ENCODE measurements at regions not wholly inside any gene's neighbourhood (a gene's known extent, or its start where the extent isn't known, plus 50 kb on each side); places are given as distances from the start of the nearest gene placed in this dataset.

- DNase-seq (no peak), ATAC-seq (no peak)
- H3K27me3 Mint-ChIP-seq (ENCODE audit: low read depth in 2 of 2): peaks cover 0 to 4% of the 10 kb centered on the region in 2 donors
- H3K9me3 Mint-ChIP-seq: peaks cover 2 to 3% of the 10 kb centered on the region in 2 donors
- no peak overlapping the region for H3K27ac Mint-ChIP-seq
- H3K27me3 ChIP-seq (ENCODE audit: control insufficient read depth, insufficient read depth, low read length): no peaks in the 10 kb centered on the region
- no peak overlapping the region for H3K4me3 Mint-ChIP-seq
- H3K4me1 Mint-ChIP-seq: no peaks in the 10 kb centered on the region
- no peaks in the 10 kb centered on the region for H3K9me3 ChIP-seq (ENCODE audit: control insufficient read depth, insufficient read depth, low read length)
- 70% methylated on average over 13 of the region's 13 CpGs for WGBS (ENCODE audit: insufficient coverage)
- no peak for TF ChIP-seq CTCF (IDR thresholded peaks at IDR 0.05)
- no peak overlapping the region for H3K4me3 ChIP-seq (ENCODE audit: low read length)
- no peaks in the 10 kb centered on the region for H3K4me1 ChIP-seq (ENCODE audit: control insufficient read depth, insufficient read depth, low read length)
- intact Hi-C loops (cut with micrococcal nuclease): no loop called here
- no peaks in the 10 kb centered on the region for H3K36me3 Mint-ChIP-seq
- H3K36me3 ChIP-seq (ENCODE audit: control insufficient read depth, insufficient read depth, low read length): no peaks in the 10 kb centered on the region
- no peak overlapping the region for H3K27ac ChIP-seq (ENCODE audit: low read length)
Observed at GRCh38 chr3:137852391-137852830, 88.3 kb downstream of the SOX14 start.

GRCh38 chr3:137854533-137855261 lies 90.6 kb downstream of the SOX14 start:
- Mint-ChIP-seq H3K9me3 (peaks cover 2 to 3% of the 10 kb centered on the region in 2 donors), H3K4me1 (no peaks in the 10 kb centered on the region), H3K27me3 (ENCODE audit: low read depth in 2 of 2) (no peaks in the 10 kb centered on the region), H3K4me3 (no peak overlapping the region), H3K27ac (no peak overlapping the region), H3K36me3 (no peaks in the 10 kb centered on the region)
- no peak overlapping the region for H3K4me3 ChIP-seq (ENCODE audit: low read length)
- ATAC-seq (no peak), DNase-seq (no peak)
- no peaks in the 10 kb centered on the region for H3K4me1 ChIP-seq (ENCODE audit: control insufficient read depth, insufficient read depth, low read length)
- no peak for TF ChIP-seq CTCF (IDR thresholded peaks at IDR 0.05)
- H3K9me3 ChIP-seq (ENCODE audit: control insufficient read depth, insufficient read depth, low read length): no peaks in the 10 kb centered on the region
- H3K36me3 ChIP-seq (ENCODE audit: control insufficient read depth, insufficient read depth, low read length): no peaks in the 10 kb centered on the region
- 69% methylated on average over 3 of the region's 4 CpGs for WGBS (ENCODE audit: insufficient coverage)
- intact Hi-C loops (cut with micrococcal nuclease): no loop called here
- H3K27ac ChIP-seq (ENCODE audit: low read length): no peak overlapping the region
- no peaks in the 10 kb centered on the region for H3K27me3 ChIP-seq (ENCODE audit: control insufficient read depth, insufficient read depth, low read length)

- peaks cover 11 to 14% of the 10 kb centered on the region in 2 donors for H3K9me3 Mint-ChIP-seq
- ATAC-seq: no peak
- Histone ChIP-seq H3K4me3 (ENCODE audit: low read length) (no peak overlapping the region), H3K27me3 (ENCODE audit: control insufficient read depth, insufficient read depth, low read length) (no peaks in the 10 kb centered on the region), H3K36me3 (ENCODE audit: control insufficient read depth, insufficient read depth, low read length) (no peaks in the 10 kb centered on the region), H3K9me3 (ENCODE audit: control insufficient read depth, insufficient read depth, low read length) (peaks cover 6% of the 10 kb centered on the region), H3K4me1 (ENCODE audit: control insufficient read depth, insufficient read depth, low read length) (no peaks in the 10 kb centered on the region), H3K27ac (ENCODE audit: low read length) (no peak overlapping the region)
- no peak overlapping the region for H3K27ac Mint-ChIP-seq
- no peak for TF ChIP-seq CTCF (IDR thresholded peaks at IDR 0.05)
- no peak for DNase-seq
- no peak overlapping the region for H3K4me3 Mint-ChIP-seq
- peaks cover 6% of the 10 kb centered on the region for H3K36me3 Mint-ChIP-seq
- intact Hi-C loops (cut with micrococcal nuclease): no loop called here
- H3K27me3 Mint-ChIP-seq (ENCODE audit: low read depth in 2 of 2): no peaks in the 10 kb centered on the region
- no peaks in the 10 kb centered on the region for H3K4me1 Mint-ChIP-seq
- 38% methylated on average over 2 of the region's 2 CpGs for WGBS (ENCODE audit: insufficient coverage)
Observed at GRCh38 chr3:137866001-137866400, 101.9 kb downstream of the SOX14 start.

- peaks cover 6% of the 10 kb centered on the region for H3K9me3 ChIP-seq (ENCODE audit: control insufficient read depth, insufficient read depth, low read length)
- no peaks in the 10 kb centered on the region for H3K36me3 ChIP-seq (ENCODE audit: control insufficient read depth, insufficient read depth, low read length)
- Mint-ChIP-seq H3K27ac (no peak overlapping the region), H3K27me3 (ENCODE audit: low read depth in 2 of 2) (no peaks in the 10 kb centered on the region), H3K4me3 (no peak overlapping the region), H3K4me1 (no peaks in the 10 kb centered on the region), H3K36me3 (peaks cover 6% of the 10 kb centered on the region), H3K9me3 (peaks cover 15 to 21% of the 10 kb centered on the region in 2 donors)
- intact Hi-C loops (cut with micrococcal nuclease): no loop called here
- no peaks in the 10 kb centered on the region for H3K27me3 ChIP-seq (ENCODE audit: control insufficient read depth, insufficient read depth, low read length)
- H3K4me3 ChIP-seq (ENCODE audit: low read length): no peak overlapping the region
- TF ChIP-seq CTCF (IDR thresholded peaks at IDR 0.05): no peak
- WGBS (ENCODE audit: insufficient coverage): 92% methylated on average over 4 of the region's 4 CpGs
- H3K4me1 ChIP-seq (ENCODE audit: control insufficient read depth, insufficient read depth, low read length): no peaks in the 10 kb centered on the region
- no peak for ATAC-seq
- H3K27ac ChIP-seq (ENCODE audit: low read length): no peak overlapping the region
- DNase-seq: no peak
Observed at GRCh38 chr3:137866933-137867332, 102.8 kb downstream of the SOX14 start.
